Adrenal gland (tissue), 9 donors: ENCODE measurements at regions not wholly inside any gene's neighbourhood (a gene's known extent, or its start where the extent isn't known, plus 50 kb on each side); places are given as distances from the start of the nearest gene placed in this dataset.

Experiments used
- DNase-seq, 7 donors: peaks; one replicate each; pipeline ENCODE4 v3.0.0-alpha.2; 2019 to 2020
- H3K27ac ChIP-seq, 5 donors: fragments of 200-600 bp; sonication (generic) in 4 of 5; 1 replicate in 3 of 5; 2 replicates in 2 of 5; pipeline versions ENCODE4 v1.5.1 to v1.8.0; 2016 to 2020; ENCODE audit warnings: mild to moderate bottlenecking in 1 of 5
- H3K27me3 ChIP-seq: fragments of 200-600 bp; 2 replicates; pipeline ENCODE4 v1.8.0; 2021
- H3K36me3 ChIP-seq, 2 donors: fragments of 200-600 bp; replicated peaks in 1 of 2; 1 replicate in 1 of 2; 2 replicates in 1 of 2; pipeline versions ENCODE4 v1.5.1 to v1.8.0; 2018 to 2022
- H3K4me1 ChIP-seq, 2 donors: fragments of 200-600 bp; replicated peaks in 1 of 2; 1 replicate in 1 of 2; 2 replicates in 1 of 2; pipeline versions ENCODE4 v1.5.1 to v1.8.0; 2018 to 2021
- H3K4me3 ChIP-seq, 4 donors: fragments of 200-600 bp; sonication (generic) in 3 of 4; one replicate each; pipeline ENCODE4 v1.5.1; 2016 to 2018
- H3K9me3 ChIP-seq, 3 donors: fragments of 200-600 bp; sonication (generic) in 1 of 3; replicated peaks in 1 of 3; 1 replicate in 2 of 3; 2 replicates in 1 of 3; pipeline versions ENCODE4 v1.5.1 to v1.8.0; 2016 to 2021
- POLR2A ChIP-seq, 2 donors: fragments of 450-650 bp; IDR thresholded peaks; one replicate each; pipeline ENCODE4 v1.6.1; 2017; ENCODE audit warnings: antibody characterized with exemption in 2 of 2, mild to moderate bottlenecking in 2 of 2, moderate library complexity in 1 of 2
- WGBS, 4 donors: extraction: QIAGEN DNeasy Blood & Tissue Kit in 2 of 4; methylation state at CpG; one replicate each; pipeline versions ENCODE4 v1.1.5 to v1.1.7; 2013 to 2017; 5-methylcytosine and 5-hydroxymethylcytosine counted together
- intact Hi-C, 2 donors: fragments of 100-400 bp; cut with DNase I; formaldehyde crosslinking; loops; one replicate each; pipeline versions ENCODE4 v1.14.1 to v1.15.0; 2022 to 2023
- TF ChIP-seq, protein P1 (sequence below), 6 experiments: fragments of 450-650 bp in 4 of 6; fragments of 200-600 bp in 2 of 6; sonication (generic) in 1 of 6; IDR thresholded peaks; 1 replicate in 5 of 6; 2 replicates in 1 of 6; pipeline versions ENCODE4 v1.5.1 to v1.8.0; 2016 to 2021; ENCODE audit warnings: antibody characterized with exemption in 6 of 6, mild to moderate bottlenecking in 2 of 6, moderate library complexity in 1 of 6
- donor health status: healthy with polysubstance abuse.
- donor health status: Bipolar disorder and iron deficiency.
- donor health status: DM: yes; HTN: yes; CAD: no.
- donor health status: DM: no; HTN: no; CAD: no.
- donor health status: DM: no; HTN: no; CAD: no.

GRCh38 chr4:38203609-38204008 is 243.4 kb downstream of the PTTG2 start:
- H3K4me1 ChIP-seq: no peaks in the 10 kb centered on the region
- TF ChIP-seq, protein P1, sequence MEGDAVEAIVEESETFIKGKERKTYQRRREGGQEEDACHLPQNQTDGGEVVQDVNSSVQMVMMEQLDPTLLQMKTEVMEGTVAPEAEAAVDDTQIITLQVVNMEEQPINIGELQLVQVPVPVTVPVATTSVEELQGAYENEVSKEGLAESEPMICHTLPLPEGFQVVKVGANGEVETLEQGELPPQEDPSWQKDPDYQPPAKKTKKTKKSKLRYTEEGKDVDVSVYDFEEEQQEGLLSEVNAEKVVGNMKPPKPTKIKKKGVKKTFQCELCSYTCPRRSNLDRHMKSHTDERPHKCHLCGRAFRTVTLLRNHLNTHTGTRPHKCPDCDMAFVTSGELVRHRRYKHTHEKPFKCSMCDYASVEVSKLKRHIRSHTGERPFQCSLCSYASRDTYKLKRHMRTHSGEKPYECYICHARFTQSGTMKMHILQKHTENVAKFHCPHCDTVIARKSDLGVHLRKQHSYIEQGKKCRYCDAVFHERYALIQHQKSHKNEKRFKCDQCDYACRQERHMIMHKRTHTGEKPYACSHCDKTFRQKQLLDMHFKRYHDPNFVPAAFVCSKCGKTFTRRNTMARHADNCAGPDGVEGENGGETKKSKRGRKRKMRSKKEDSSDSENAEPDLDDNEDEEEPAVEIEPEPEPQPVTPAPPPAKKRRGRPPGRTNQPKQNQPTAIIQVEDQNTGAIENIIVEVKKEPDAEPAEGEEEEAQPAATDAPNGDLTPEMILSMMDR (IDR thresholded peaks at IDR 0.05): no peak
- no peak for TF ChIP-seq POLR2A (IDR thresholded peaks at IDR 0.05)
- H3K36me3 ChIP-seq: no peaks in the 10 kb centered on the region
- no peaks in the 10 kb centered on the region for H3K9me3 ChIP-seq
- DNase-seq: peak in 1 of 7 donors; percentile 16
- no peak overlapping the region for H3K27ac ChIP-seq
- no peaks in the 10 kb centered on the region for H3K27me3 ChIP-seq
- intact Hi-C loops: no loop called here
- no peak overlapping the region for H3K4me3 ChIP-seq
- WGBS, 4 donors: 39 to 70% (median 47%) methylated on average over 3 of the region's 3 CpGs

DNA sequence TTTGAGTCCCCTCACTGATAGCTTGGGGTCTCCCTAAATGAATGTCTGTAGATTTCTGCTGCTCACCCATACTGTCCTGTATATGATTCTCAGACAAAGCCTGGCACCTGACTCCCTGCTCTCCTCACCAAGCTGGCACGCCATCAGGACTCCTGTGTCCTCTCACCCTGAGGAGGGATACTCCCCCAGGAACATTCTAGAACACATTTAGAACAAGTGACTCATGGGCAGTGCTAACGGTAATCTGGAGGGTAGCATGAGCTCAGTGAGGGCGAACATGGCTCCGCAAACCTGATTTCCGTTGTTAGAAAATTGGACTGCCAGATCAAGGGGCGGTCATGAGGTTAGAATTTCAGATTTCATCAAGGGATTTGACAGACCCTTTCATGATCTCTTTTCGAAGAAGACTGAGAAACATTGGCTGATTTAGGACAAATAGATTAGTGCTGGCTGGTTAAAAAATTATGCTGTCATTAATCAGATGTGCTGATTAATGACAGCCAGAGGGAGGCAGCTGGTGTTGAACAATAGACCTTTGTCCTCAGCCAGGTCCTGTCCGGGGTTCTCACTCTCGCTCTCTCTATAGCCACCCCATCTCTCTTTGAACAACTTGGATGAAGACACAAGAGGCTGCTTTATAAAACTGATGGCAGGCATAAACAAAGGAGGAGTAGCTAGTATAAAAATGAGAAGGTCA is 244.3 kb downstream of the PTTG2 start:
- DNase-seq: no peak
- no peaks in the 10 kb centered on the region for H3K36me3 ChIP-seq
- H3K27me3 ChIP-seq: no peaks in the 10 kb centered on the region
- intact Hi-C loops: no loop called here
- WGBS, 4 donors: 74 to 90% (median 78%) methylated on average over 9 of the region's 9 CpGs
- no peak overlapping the region for H3K4me3 ChIP-seq
- H3K27ac ChIP-seq: no peak overlapping the region
- TF ChIP-seq, protein P1 (IDR thresholded peaks at IDR 0.05): no peak
- TF ChIP-seq POLR2A (IDR thresholded peaks at IDR 0.05): no peak
- H3K9me3 ChIP-seq: no peaks in the 10 kb centered on the region
- no peaks in the 10 kb centered on the region for H3K4me1 ChIP-seq

DNA sequence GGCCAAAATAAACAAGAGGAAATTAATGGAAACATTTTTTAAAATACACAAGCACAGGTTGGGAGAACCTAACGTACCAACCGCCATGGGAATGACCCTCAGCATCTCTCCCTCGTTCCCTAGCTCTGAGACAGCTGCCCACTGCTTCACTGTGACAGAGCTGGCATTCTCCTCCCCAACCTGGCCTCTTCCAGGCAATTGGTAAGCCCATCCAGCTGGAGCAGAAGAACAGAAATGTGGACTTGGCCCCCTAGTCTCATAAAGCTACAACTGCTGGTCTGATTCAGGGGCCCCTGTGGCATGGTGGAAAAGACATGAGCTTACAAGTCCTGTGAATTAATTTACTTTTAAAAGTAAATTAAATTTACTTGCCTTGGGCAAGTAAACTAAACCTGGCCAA is 245.1 kb downstream of the PTTG2 start:
- Histone ChIP-seq H3K4me1 (no peaks in the 10 kb centered on the region), H3K27ac (no peak overlapping the region)
- DNase-seq: no peak

GRCh38 chr4:38207110-38207457 is 246.9 kb downstream of the PTTG2 start:
- WGBS, 4 donors: 81 to 98% (median 92%) methylated on average over 2 of the region's 2 CpGs
- Histone ChIP-seq H3K36me3 (no peaks in the 10 kb centered on the region), H3K27ac (no peak overlapping the region), H3K27me3 (no peaks in the 10 kb centered on the region), H3K9me3 (no peaks in the 10 kb centered on the region), H3K4me3 (no peak overlapping the region), H3K4me1 (no peaks in the 10 kb centered on the region)
- intact Hi-C loops: no loop called here
- no peak for DNase-seq
- TF ChIP-seq, protein P1 (IDR thresholded peaks at IDR 0.05): no peak
- no peak for TF ChIP-seq POLR2A (IDR thresholded peaks at IDR 0.05)

More for the DNA sequence above, 245.1 kb downstream of the PTTG2 start:
- Histone ChIP-seq H3K9me3 (no peaks in the 10 kb centered on the region), H3K4me3 (no peak overlapping the region), H3K27me3 (no peaks in the 10 kb centered on the region), H3K36me3 (no peaks in the 10 kb centered on the region)
- intact Hi-C loops: no loop called here
- 57 to 95% (median 57%) methylated on average over 3 of the region's 3 CpGs for WGBS, 4 donors
- no peak for TF ChIP-seq POLR2A (IDR thresholded peaks at IDR 0.05)
- TF ChIP-seq, protein P1 (IDR thresholded peaks at IDR 0.05): no peak
